ENCODE measurements at regions not wholly inside any gene's neighbourhood (a gene's known extent, or its start where the extent isn't known, plus 50 kb on each side); places are given as distances from the start of the nearest gene placed in this dataset.
"Not testable (repeated sequence)": the region's sequence is repeated elsewhere in the genome, so short reads cannot be mapped to it uniquely, and the experiment has no call there.

- no peak for DNase-seq
These were observed 222.7 kb upstream of the ACO1 start for GRCh38 chr9:32161720-32162119.

- DNase-seq, result not testable (repeated sequence)
These were observed 218.1 kb upstream of the ACO1 start for GRCh38 chr9:32166316-32166715.

GRCh38 chr9:32171339-32171738 is 213.1 kb upstream of the ACO1 start:
- DNase-seq, result no peak

GRCh38 chr9:32172256-32172655 is 212.2 kb upstream of the ACO1 start:
- no peak for DNase-seq

- peak; percentile 14 for DNase-seq
These were observed 207.0 kb upstream of the ACO1 start for GRCh38 chr9:32177396-32177795.

- DNase-seq, result no peak
These were observed 203.8 kb upstream of the ACO1 start for GRCh38 chr9:32180597-32180996.

- DNase-seq, result no peak
These were observed 184.2 kb upstream of the ACO1 start for GRCh38 chr9:32200241-32200640.

GRCh38 chr9:32200896-32201295 is 183.5 kb upstream of the ACO1 start:
- no peak for DNase-seq

- not testable (repeated sequence) for DNase-seq
These were observed 175.3 kb upstream of the ACO1 start for GRCh38 chr9:32209164-32209563.

GRCh38 chr9:32218100-32218767 is 166.2 kb upstream of the ACO1 start:
- no peak for DNase-seq

GRCh38 chr9:32220750-32221149 is 163.7 kb upstream of the ACO1 start:
- no peak for DNase-seq

- no peak for DNase-seq
These were observed 150.0 kb upstream of the ACO1 start for GRCh38 chr9:32234451-32234850.

- no peak for DNase-seq
These were observed 137.3 kb upstream of the ACO1 start for GRCh38 chr9:32247168-32247567.

GRCh38 chr9:32248189-32248712 is 136.2 kb upstream of the ACO1 start:
- DNase-seq, result no peak

- DNase-seq, result peak; percentile 63
These were observed 132.9 kb upstream of the ACO1 start for GRCh38 chr9:32251539-32251938.

GRCh38 chr9:32253731-32254130 is 130.7 kb upstream of the ACO1 start:
- DNase-seq, result no peak

GRCh38 chr9:32255026-32255425 is 129.4 kb upstream of the ACO1 start:
- DNase-seq, result no peak

- DNase-seq, result no peak
These were observed 126.0 kb upstream of the ACO1 start for GRCh38 chr9:32258482-32258881.

- DNase-seq, result no peak
These were observed 124.1 kb upstream of the ACO1 start for GRCh38 chr9:32260151-32260862.

- no peak for DNase-seq
These were observed 120.1 kb upstream of the ACO1 start for GRCh38 chr9:32264170-32264864.

GRCh38 chr9:32265037-32265436 is 119.4 kb upstream of the ACO1 start:
- DNase-seq, result no peak

- DNase-seq, result no peak
These were observed 105.5 kb upstream of the ACO1 start for GRCh38 chr9:32278991-32279390.

GRCh38 chr9:32289756-32290155 is 94.7 kb upstream of the ACO1 start:
- no peak for DNase-seq

- DNase-seq, result no peak
These were observed 93.1 kb upstream of the ACO1 start for GRCh38 chr9:32291370-32291769.
